ENCODE measurements at regions not wholly inside any gene's neighbourhood (a gene's known extent, or its start where the extent isn't known, plus 50 kb on each side); places are given as distances from the start of the nearest gene placed in this dataset.

DNA sequence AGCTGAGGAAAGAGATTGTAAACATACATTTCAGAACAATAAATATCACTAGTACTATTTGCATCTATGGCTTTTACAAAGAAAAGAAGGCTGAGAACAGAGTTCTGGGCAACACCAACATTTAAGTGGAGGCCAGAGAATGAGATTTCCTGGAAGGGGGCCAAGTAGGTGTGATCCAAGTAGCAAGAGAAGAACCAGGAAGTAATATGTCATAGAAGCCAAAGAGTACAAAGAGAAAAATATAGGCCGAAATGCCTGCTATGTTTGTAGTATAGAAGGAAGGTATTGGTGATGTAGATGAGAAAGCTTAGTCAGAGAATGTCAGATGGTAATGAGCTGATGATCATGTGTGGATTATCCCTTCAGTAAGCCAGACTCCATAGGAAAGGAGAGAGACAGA is 94.5 kb downstream of the PERP start:
- no peak for TF ChIP-seq CTCF (IDR thresholded peaks at IDR 0.05; ENCODE audit: low read depth, low read length, missing control alignments)
- no peak for DNase-seq
- Histone ChIP-seq H3K27me3 (replicated peaks) (no peaks in the 10 kb centered on the region), H3K27ac (no peak overlapping the region), H3K36me3 (replicated peaks) (no peaks in the 10 kb centered on the region), H3K4me3 (ENCODE audit: low read depth, low read length) (no peak overlapping the region)
- in situ Hi-C loops (cut with HindIII; ENCODE audit: low pct_ligation_motif_present, low sequenced_read_pairs): no loop called here

DNA sequence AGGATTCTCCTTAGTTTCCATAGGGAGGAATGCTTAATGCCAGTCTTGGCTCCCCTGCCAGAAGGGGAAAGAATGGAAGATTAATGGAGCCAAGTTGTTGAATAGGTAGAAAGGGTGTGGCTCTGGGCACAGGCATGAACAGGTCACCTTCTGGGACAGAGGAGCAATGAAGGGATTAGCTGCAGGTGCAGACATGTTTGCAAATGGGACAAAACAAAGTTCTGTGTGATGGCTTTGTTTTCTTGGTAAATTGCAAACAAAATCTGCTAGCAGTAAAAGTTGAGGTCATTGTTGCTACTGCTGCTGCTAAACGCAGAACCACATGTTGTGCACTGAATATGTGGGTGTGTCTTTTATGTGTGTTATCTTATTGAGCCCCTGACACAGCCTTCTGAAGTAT is 93.3 kb downstream of the PERP start:
- in situ Hi-C loops (cut with HindIII; ENCODE audit: low pct_ligation_motif_present, low sequenced_read_pairs): no loop called here
- H3K27me3 ChIP-seq (replicated peaks): no peaks in the 10 kb centered on the region
- H3K36me3 ChIP-seq (replicated peaks): no peaks in the 10 kb centered on the region
- no peak for TF ChIP-seq CTCF (IDR thresholded peaks at IDR 0.05; ENCODE audit: low read depth, low read length, missing control alignments)
- no peak for DNase-seq
- no peak overlapping the region for H3K4me3 ChIP-seq (ENCODE audit: low read depth, low read length)
- H3K27ac ChIP-seq: no peak overlapping the region

- in situ Hi-C loops (cut with HindIII; ENCODE audit: low pct_ligation_motif_present, low sequenced_read_pairs): no loop called here
- Histone ChIP-seq H3K4me3 (ENCODE audit: low read depth, low read length) (no peak overlapping the region), H3K27ac (no peak overlapping the region), H3K36me3 (replicated peaks) (no peaks in the 10 kb centered on the region), H3K27me3 (replicated peaks) (no peaks in the 10 kb centered on the region)
- no peak for DNase-seq
- no peak for TF ChIP-seq CTCF (IDR thresholded peaks at IDR 0.05; ENCODE audit: low read depth, low read length, missing control alignments)
Observed at GRCh38 chr6:138017166-138017757, 90.0 kb downstream of the PERP start.

DNA sequence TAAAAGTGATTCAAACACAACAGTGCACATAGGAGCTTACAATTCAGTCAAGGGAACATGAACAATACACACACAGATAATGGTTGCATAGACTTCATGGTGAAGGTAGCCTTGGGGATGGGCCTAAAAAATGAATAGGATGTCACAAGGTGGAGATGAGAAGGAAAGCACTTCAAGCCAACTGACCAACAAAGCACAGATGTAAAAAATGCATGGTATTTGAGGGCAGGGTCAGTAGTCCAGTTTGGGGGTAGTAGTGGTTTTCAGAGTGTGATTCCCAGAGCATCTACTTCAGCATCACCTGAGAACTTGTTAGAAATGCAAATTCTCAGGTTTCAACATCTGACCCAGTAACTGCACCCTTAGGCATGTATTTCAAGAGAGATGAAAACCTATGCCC is 88.9 kb downstream of the PERP start:
- in situ Hi-C loops (cut with HindIII; ENCODE audit: low pct_ligation_motif_present, low sequenced_read_pairs): no loop called here
- no peak for TF ChIP-seq CTCF (IDR thresholded peaks at IDR 0.05; ENCODE audit: low read depth, low read length, missing control alignments)
- DNase-seq: no peak
- Histone ChIP-seq H3K27ac (no peak overlapping the region), H3K4me3 (ENCODE audit: low read depth, low read length) (no peak overlapping the region), H3K36me3 (replicated peaks) (no peaks in the 10 kb centered on the region), H3K27me3 (replicated peaks) (no peaks in the 10 kb centered on the region)

- H3K36me3 ChIP-seq (replicated peaks): no peaks in the 10 kb centered on the region
- in situ Hi-C loops (cut with HindIII; ENCODE audit: low pct_ligation_motif_present, low sequenced_read_pairs): no loop called here
- H3K27ac ChIP-seq: no peak overlapping the region
- no peak for TF ChIP-seq CTCF (IDR thresholded peaks at IDR 0.05; ENCODE audit: low read depth, low read length, missing control alignments)
- DNase-seq: no peak
- no peaks in the 10 kb centered on the region for H3K27me3 ChIP-seq (replicated peaks)
- no peak overlapping the region for H3K4me3 ChIP-seq (ENCODE audit: low read depth, low read length)
Observed at GRCh38 chr6:138025528-138025978, 81.7 kb downstream of the PERP start.

DNA sequence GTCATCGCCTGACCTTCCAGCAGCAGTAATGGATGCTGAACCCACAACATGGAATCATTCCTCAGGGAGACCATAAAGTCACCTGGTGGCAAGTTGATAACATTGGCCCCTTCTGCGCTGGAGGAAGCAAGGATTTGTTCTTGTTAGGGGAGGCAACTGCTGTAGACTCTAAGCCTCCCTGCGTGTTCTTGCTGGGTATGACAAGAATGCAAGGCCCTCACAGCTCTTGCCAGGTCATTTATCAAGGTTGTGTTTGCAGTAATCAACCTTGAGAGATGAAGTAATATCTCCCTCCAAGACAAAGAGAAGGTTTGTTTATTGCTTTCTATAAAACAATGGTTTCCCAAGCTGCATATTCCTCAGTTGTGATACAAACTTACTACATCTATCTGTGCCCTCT is 80.9 kb downstream of the PERP start:
- no peak overlapping the region for H3K4me3 ChIP-seq (ENCODE audit: low read depth, low read length)
- in situ Hi-C loops (cut with HindIII; ENCODE audit: low pct_ligation_motif_present, low sequenced_read_pairs): no loop called here
- DNase-seq: no peak
- no peak overlapping the region for H3K27ac ChIP-seq
- TF ChIP-seq CTCF (IDR thresholded peaks at IDR 0.05; ENCODE audit: low read depth, low read length, missing control alignments): no peak
- no peaks in the 10 kb centered on the region for H3K27me3 ChIP-seq (replicated peaks)
- H3K36me3 ChIP-seq (replicated peaks): no peaks in the 10 kb centered on the region

Data from brain microvascular endothelial cell (primary cell).